H9 (cell line): ENCODE measurements at regions not wholly inside any gene's neighbourhood (a gene's known extent, or its start where the extent isn't known, plus 50 kb on each side); places are given as distances from the start of the nearest gene placed in this dataset.

Source experiments
- DNase-seq: peaks from one replicate; pipeline ENCODE4 v3.0.0-alpha.2; 2017
- H2AFZ ChIP-seq: one replicate; pipeline ENCODE4 v1.6.1; 2013; ENCODE audit warnings: mild to moderate bottlenecking, low read length, control low read depth, moderate library complexity
- H2AK5ac ChIP-seq: 2 replicates; pipeline ENCODE4 v1.6.1; 2013; ENCODE audit warnings: low read length, control low read depth, mixed read lengths; ENCODE audit not compliant: insufficient read length
- H2BK120ac ChIP-seq: one replicate; pipeline ENCODE4 v1.6.1; 2013; ENCODE audit warnings: low read depth, mild to moderate bottlenecking, low read length, control low read depth, inconsistent platforms; ENCODE audit not compliant: poor library complexity, severe bottlenecking
- H2BK12ac ChIP-seq: 2 replicates; pipeline ENCODE4 v1.6.1; 2013; ENCODE audit warnings: low read length, control low read depth, mixed read lengths, low read depth; ENCODE audit not compliant: insufficient read length
- H2BK15ac ChIP-seq: 2 replicates; pipeline ENCODE4 v1.6.1; 2013; ENCODE audit warnings: low read depth, low read length, control low read depth
- H2BK20ac ChIP-seq: one replicate; pipeline ENCODE4 v1.6.1; 2013; ENCODE audit warnings: low read depth, mild to moderate bottlenecking, low read length, control low read depth, inconsistent platforms; ENCODE audit not compliant: poor library complexity, severe bottlenecking
- H2BK5ac ChIP-seq: 2 replicates; pipeline ENCODE4 v1.6.1; 2013; ENCODE audit warnings: low read length, control low read depth, mixed read lengths; ENCODE audit not compliant: insufficient read length
- H3K14ac ChIP-seq: 2 replicates; pipeline ENCODE4 v1.6.1; 2013; ENCODE audit warnings: low read length, control low read depth; ENCODE audit not compliant: insufficient read depth
- H3K18ac ChIP-seq: 2 replicates; pipeline ENCODE4 v1.6.1; 2013; ENCODE audit warnings: low read depth, mild to moderate bottlenecking, mixed read lengths, low read length, control low read depth; ENCODE audit not compliant: insufficient read length
- H3K23ac ChIP-seq: 2 replicates; pipeline ENCODE4 v1.6.1; 2013; ENCODE audit warnings: low read length, control low read depth, mixed read lengths, low read depth; ENCODE audit not compliant: insufficient read length
- H3K23me2 ChIP-seq: 2 replicates; pipeline ENCODE4 v1.6.1; 2013; ENCODE audit warnings: low read depth, mild to moderate bottlenecking, mixed read lengths, low read length, control low read depth; ENCODE audit not compliant: insufficient read length, poor library complexity, severe bottlenecking
- H3K27ac ChIP-seq: 2 replicates; pipeline ENCODE4 v1.5.1; 2013; ENCODE audit warnings: low read length, control low read depth, mixed read lengths, low read depth; ENCODE audit not compliant: insufficient read length
- H3K27me3 ChIP-seq: 2 replicates; pipeline ENCODE4 v1.6.1; 2013; ENCODE audit warnings: low read length, control low read depth, inconsistent platforms; ENCODE audit not compliant: insufficient read depth
- H3K4ac ChIP-seq: 2 replicates; pipeline ENCODE4 v1.6.1; 2013; ENCODE audit warnings: low read depth, mild to moderate bottlenecking, control low read depth, inconsistent platforms, low read length, moderate library complexity
- H3K4me1 ChIP-seq: 2 replicates; pipeline ENCODE4 v1.6.1; 2013; ENCODE audit warnings: low read length, control low read depth, inconsistent platforms; ENCODE audit not compliant: insufficient read depth
- H3K4me2 ChIP-seq: 2 replicates; pipeline ENCODE4 v1.6.1; 2013; ENCODE audit warnings: low read length, control low read depth, mixed read lengths; ENCODE audit not compliant: insufficient read length, insufficient read depth
- H3K56ac ChIP-seq: 2 replicates; pipeline ENCODE4 v1.6.1; 2013; ENCODE audit warnings: low read depth, mild to moderate bottlenecking, mixed read lengths, low read length, control low read depth; ENCODE audit not compliant: insufficient read length
- H3K79me1 ChIP-seq: 2 replicates; pipeline ENCODE4 v1.6.1; 2013; ENCODE audit warnings: low read depth, mild to moderate bottlenecking, moderate library complexity, low read length, control low read depth, inconsistent platforms; ENCODE audit not compliant: insufficient read depth, poor library complexity, severe bottlenecking
- H3K79me2 ChIP-seq: 2 replicates; pipeline ENCODE4 v1.6.1; 2013; ENCODE audit warnings: low read length, control low read depth, inconsistent platforms; ENCODE audit not compliant: insufficient read depth
- H3K9ac ChIP-seq: 2 replicates; pipeline ENCODE4 v1.6.1; 2013; ENCODE audit warnings: low read length, control low read depth, mixed read lengths; ENCODE audit not compliant: insufficient read length; ENCODE audit errors: extremely low read depth
- H3K9me3 ChIP-seq: one replicate; pipeline ENCODE4 v1.6.1; 2013; ENCODE audit warnings: low read depth, low read length, inconsistent platforms; ENCODE audit not compliant: control insufficient read depth
- H3T11ph ChIP-seq: one replicate; pipeline ENCODE4 v1.6.1; 2013; ENCODE audit warnings: mild to moderate bottlenecking, low read length, control low read depth, inconsistent platforms
- H4K20me1 ChIP-seq: one replicate; pipeline ENCODE4 v1.6.1; 2013; ENCODE audit not compliant: control insufficient read depth, insufficient read length, insufficient read depth
- H4K5ac ChIP-seq: 2 replicates; pipeline ENCODE4 v1.6.1; 2013; ENCODE audit warnings: low read depth, mild to moderate bottlenecking, mixed read lengths, low read length, control low read depth; ENCODE audit not compliant: insufficient read length
- H4K8ac ChIP-seq: replicated peaks from 2 replicates; pipeline ENCODE4 v1.6.1; 2013; ENCODE audit warnings: low read length, control low read depth, mixed read lengths, low read depth; ENCODE audit not compliant: insufficient read length
- H4K91ac ChIP-seq: 2 replicates; pipeline ENCODE4 v1.6.1; 2013; ENCODE audit warnings: low read depth, mild to moderate bottlenecking, moderate library complexity, mixed read lengths, low read length, control low read depth; ENCODE audit not compliant: insufficient read length
- H3K27ac Mint-ChIP-seq, 3 experiments: 2 replicates in 2 of 3; 3 replicates in 1 of 3; pipeline ENCODE4 v1.8.0; 2020 to 2021; ENCODE audit warnings: mixed read lengths in 3 of 3, mild to moderate bottlenecking in 1 of 3, moderate library complexity in 1 of 3
- H3K27me3 Mint-ChIP-seq: 2 replicates; pipeline ENCODE4 v1.8.0; 2021; ENCODE audit warnings: low read depth, mild to moderate bottlenecking, moderate library complexity, mixed read lengths
- H3K36me3 Mint-ChIP-seq, 3 experiments: 2 replicates in 2 of 3; 3 replicates in 1 of 3; pipeline ENCODE4 v1.8.0; 2020 to 2021; ENCODE audit warnings: low read depth in 3 of 3, mixed read lengths in 3 of 3; ENCODE audit not compliant: insufficient read depth in 1 of 3
- H3K4me1 Mint-ChIP-seq, 2 experiments: 2 replicates each; pipeline ENCODE4 v1.8.0; 2020; ENCODE audit warnings: mixed read lengths in 2 of 2
- H3K4me3 Mint-ChIP-seq, 2 experiments: 2 replicates in 1 of 2; 3 replicates in 1 of 2; pipeline ENCODE4 v1.8.0; 2020 to 2021; ENCODE audit warnings: mild to moderate bottlenecking in 2 of 2, mixed read lengths in 2 of 2, moderate library complexity in 1 of 2
- H3K9me3 Mint-ChIP-seq, 2 experiments: 2 replicates in 1 of 2; 3 replicates in 1 of 2; pipeline ENCODE4 v1.8.0; 2020; ENCODE audit warnings: mild to moderate bottlenecking in 2 of 2, mixed read lengths in 2 of 2, moderate library complexity in 1 of 2
- CTCF ChIP-seq: fragments of 200-600 bp; sonication (generic); conservative IDR thresholded peaks from 3 replicates; pipeline ENCODE4 v1.8.0; 2021; ENCODE audit warnings: antibody characterized with exemption, mild to moderate bottlenecking
- WGBS: extraction: QIAGEN DNeasy Blood & Tissue Kit; methylation state at CpG from one replicate; pipeline ENCODE4 v1.1.7; 2013; ENCODE audit warnings: missing lambda C conversion rate, low lambda C conversion rate, mixed read lengths; ENCODE audit not compliant: insufficient read length; ENCODE audit errors: extremely low coverage; 5-methylcytosine and 5-hydroxymethylcytosine counted together

GRCh38 chr15:50830477-50831354 lies 65.2 kb upstream of the SPPL2A start:
- no peak overlapping the region for H3K4me2 ChIP-seq
- Mint-ChIP-seq H3K4me3 (no peak overlapping the region), H3K9me3 (no peaks in the 10 kb centered on the region), H3K36me3 (no peaks in the 10 kb centered on the region), H3K27ac (no peak overlapping the region; a peak in 1 of 7 replicates), H3K4me1 (peaks cover 0 to 5% of the 10 kb centered on the region in 2 experiments; a peak in 1 of 4 replicates), H3K27me3 (no peaks in the 10 kb centered on the region)
- H4K5ac ChIP-seq = no peak overlapping the region
- no peaks in the 10 kb centered on the region for H3K23me2 ChIP-seq
- no peak overlapping the region for H4K8ac ChIP-seq
- H3K9ac ChIP-seq = no peak overlapping the region
- no peak overlapping the region for H3K4ac ChIP-seq
- H3K79me2 ChIP-seq = no peaks in the 10 kb centered on the region
- H3K79me1 ChIP-seq = no peaks in the 10 kb centered on the region
- H2BK120ac ChIP-seq = no peak overlapping the region
- no peak overlapping the region for H3K56ac ChIP-seq
- DNase-seq = no peak
- H3K14ac ChIP-seq = no peak overlapping the region
- no peaks in the 10 kb centered on the region for H4K20me1 ChIP-seq
- H2BK15ac ChIP-seq = no peak overlapping the region
- no peak overlapping the region for H3K27ac ChIP-seq
- no peak overlapping the region for H3T11ph ChIP-seq
- no peak overlapping the region for H3K18ac ChIP-seq
- no peak overlapping the region for H2BK5ac ChIP-seq
- H3K23ac ChIP-seq = no peak overlapping the region
- TF ChIP-seq CTCF = no peak
- no peak overlapping the region for H2BK20ac ChIP-seq
- H4K91ac ChIP-seq = no peak overlapping the region
- WGBS = no CpG with 5 or more reads among the region's 12 CpGs
- no peaks in the 10 kb centered on the region for H3K4me1 ChIP-seq
- H2AFZ ChIP-seq = no peak overlapping the region
- H2BK12ac ChIP-seq = no peak overlapping the region
- no peaks in the 10 kb centered on the region for H3K27me3 ChIP-seq
- H3K9me3 ChIP-seq = no peaks in the 10 kb centered on the region
- H2AK5ac ChIP-seq = no peak overlapping the region
